Erythroblast (primary cell): ENCODE measurements at regions not wholly inside any gene's neighbourhood (a gene's known extent, or its start where the extent isn't known, plus 50 kb on each side); places are given as distances from the start of the nearest gene placed in this dataset.
A peak's percentile ranks its signal among the peaks of the same experiment; 100 is the strongest.
"Not testable (repeated sequence)": the region's sequence is repeated elsewhere in the genome, so short reads cannot be mapped to it uniquely, and the experiment has no call there.

Experiments
- DNase-seq, 2 experiments: peaks; one replicate each; lab custom pipeline; 2025; lab: John Stamatoyannopoulos, UW
- GATA1 ChIP-seq: IDR thresholded peaks from 2 replicates; pipeline ENCODE4 v1.6.1; 2011; ENCODE audit warnings: low read depth, mild to moderate bottlenecking, control low read depth, low read length, moderate library complexity
- POLR2A ChIP-seq: IDR thresholded peaks from 2 replicates; pipeline ENCODE4 v1.6.1; 2011; ENCODE audit warnings: mild to moderate bottlenecking, low read length

DNA sequence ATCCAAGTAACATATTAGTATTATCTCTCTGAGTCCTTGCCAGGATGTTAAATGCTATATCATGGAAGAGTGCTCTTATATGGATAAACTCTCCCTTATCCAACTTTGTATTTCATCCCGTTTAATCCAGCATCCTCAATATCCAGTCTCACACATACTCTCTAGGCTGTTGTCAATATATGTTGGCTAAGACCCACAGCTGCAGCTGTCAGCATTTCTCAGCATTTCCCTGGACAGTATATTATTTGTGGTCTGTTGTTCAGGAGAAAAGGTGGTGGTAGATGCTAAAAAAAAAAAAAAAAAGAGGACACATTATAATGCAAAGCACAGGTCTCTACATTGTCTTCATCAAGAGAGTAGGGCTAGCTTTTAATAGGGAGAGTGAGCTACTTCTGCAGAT is 1368.0 kb upstream of the ZEB2 start:
- TF ChIP-seq POLR2A = no peak
- TF ChIP-seq GATA1 = no peak
- no peak for DNase-seq

DNA sequence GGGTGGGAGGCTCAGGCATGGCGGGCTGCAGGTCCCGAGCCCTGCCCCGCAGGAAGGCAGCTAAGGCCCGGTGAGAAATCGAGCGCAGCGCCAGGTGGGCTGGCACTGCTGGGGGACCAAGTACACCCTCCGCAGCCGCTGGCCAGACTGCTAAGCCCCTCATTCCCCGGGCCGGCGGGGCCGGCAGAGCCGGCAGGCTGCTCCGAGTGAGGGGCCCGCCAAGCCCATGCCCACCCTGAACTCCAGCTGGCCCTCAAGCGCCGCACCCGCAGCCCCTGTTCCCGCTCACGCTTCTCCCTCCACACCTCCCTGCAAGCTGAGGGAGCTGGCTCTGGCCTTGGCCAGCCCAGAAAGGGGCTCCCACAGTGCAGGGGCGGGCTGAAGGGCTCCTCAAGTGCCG is 1361.1 kb upstream of the ZEB2 start:
- DNase-seq = not testable (repeated sequence)

DNA sequence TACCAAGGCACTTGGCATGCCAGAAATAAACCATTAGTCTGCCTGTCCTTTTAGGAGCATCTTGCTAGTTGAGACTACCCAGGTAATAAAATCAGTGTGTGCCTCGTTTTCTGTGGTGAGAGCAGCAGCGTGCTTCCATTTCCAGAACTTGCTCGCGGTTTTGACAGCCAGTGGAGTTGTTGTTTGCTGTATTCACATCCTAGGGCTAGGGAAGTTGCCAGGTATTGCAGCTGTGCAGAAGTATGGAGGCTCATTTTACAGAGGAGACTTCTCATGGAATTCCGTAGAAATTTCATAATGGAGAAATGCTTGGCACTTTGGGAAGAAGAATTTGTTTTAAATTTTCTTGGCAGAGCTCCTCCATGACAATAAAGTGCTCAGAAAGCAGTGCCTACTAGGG is 1355.1 kb upstream of the ZEB2 start:
- no peak for TF ChIP-seq POLR2A
- no peak for TF ChIP-seq GATA1
- no peak for DNase-seq

DNA sequence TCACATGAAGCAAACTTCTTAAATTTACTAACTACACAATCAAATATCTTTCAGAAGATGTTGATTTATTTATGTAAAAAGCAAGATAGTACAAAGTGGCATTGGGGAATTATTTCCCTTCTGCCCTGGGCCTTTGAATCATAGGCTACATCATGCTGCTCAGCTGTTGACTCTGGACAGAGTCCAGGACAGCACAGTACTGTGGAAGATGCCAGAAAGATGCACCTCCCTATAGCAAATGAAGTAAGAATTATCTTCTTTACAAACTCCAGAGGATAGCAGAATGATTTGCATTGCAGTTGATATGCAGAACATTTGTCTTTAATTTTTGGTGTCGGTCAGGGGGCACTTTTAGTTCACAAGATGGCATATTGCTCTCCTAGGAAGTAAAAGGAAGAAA is 1354.5 kb upstream of the ZEB2 start:
- TF ChIP-seq GATA1 = no peak
- no peak for TF ChIP-seq POLR2A
- DNase-seq = no peak

DNA sequence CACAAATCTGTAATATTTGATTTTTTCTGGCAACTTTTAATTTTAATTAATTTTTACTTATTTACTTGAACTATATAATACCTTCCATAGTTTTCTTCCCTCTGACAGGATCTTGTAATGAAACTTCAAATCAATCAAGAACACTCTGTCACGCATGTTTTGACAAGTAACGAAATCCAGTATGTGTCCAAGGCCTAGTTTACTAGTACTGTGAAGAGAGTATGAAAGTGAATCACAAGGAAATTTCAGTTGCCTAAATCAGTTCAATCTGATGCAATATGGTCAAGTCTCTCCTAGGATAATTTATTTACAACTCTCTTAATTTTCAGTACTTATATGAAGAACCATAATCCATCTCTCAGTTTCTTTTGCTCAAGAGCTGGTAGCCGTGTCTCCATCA is 1344.6 kb upstream of the ZEB2 start:
- DNase-seq = no peak
- TF ChIP-seq POLR2A = no peak

DNA sequence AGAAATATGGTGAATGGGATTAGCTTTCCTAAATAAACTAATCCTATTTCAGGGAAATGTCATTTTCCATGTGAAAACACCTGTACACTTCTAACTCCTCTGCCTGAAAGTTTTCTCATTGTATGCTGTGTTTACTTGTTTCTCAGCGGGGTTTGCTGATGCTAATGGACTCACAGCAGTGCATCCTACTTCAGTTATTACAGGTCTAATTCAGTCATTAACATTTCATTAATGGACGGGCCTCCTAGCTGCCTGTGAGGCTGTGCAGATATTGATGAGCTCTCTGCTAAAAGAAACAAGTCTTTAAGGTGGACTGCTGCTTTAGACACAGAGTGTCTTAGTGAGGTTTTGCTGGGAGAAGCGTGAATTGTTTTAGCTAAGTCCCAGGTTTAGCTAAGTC is 1342.0 kb upstream of the ZEB2 start:
- no peak for DNase-seq
- TF ChIP-seq GATA1 (no peak), POLR2A (no peak)

DNA sequence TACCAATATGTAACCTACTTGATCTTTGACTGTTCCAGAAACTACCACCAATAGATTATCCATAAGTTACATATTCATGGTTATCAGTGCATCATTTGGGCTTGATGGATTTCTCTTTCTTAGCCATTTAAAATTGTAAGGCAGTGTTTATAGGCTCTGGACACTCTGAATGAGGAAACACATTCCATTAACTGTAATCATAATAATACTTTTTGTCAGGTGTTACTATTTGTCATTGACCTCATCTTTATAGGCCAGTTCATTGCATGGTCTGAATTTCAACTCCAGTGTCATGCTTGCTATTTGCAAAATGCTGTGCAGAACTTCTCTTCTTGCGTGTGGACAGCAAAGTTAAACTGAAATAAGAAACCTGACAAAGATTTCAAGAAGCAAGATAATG is 1340.2 kb upstream of the ZEB2 start:
- no peak for DNase-seq
- TF ChIP-seq GATA1 = no peak
- TF ChIP-seq POLR2A = no peak

DNA sequence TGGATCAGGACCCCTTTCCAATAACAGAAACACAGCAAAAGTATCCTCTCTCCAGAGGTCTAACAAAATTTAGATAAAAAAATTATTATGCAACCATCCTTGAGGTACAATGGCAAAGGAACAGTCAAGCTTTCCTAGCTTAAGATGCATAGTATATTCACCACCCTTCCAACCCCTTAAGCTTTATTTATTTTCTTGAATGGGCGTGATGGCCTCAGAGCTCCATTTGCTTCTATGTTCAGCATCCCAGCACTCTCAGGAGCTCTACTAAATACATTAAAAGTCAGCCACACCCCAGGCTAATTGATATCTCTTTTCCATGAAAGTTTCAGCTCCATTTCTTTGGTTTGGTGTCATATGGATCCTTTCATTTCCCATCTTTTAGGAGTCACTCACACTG is 1335.2 kb upstream of the ZEB2 start:
- TF ChIP-seq GATA1 (no peak), POLR2A (no peak)
- DNase-seq = no peak

DNA sequence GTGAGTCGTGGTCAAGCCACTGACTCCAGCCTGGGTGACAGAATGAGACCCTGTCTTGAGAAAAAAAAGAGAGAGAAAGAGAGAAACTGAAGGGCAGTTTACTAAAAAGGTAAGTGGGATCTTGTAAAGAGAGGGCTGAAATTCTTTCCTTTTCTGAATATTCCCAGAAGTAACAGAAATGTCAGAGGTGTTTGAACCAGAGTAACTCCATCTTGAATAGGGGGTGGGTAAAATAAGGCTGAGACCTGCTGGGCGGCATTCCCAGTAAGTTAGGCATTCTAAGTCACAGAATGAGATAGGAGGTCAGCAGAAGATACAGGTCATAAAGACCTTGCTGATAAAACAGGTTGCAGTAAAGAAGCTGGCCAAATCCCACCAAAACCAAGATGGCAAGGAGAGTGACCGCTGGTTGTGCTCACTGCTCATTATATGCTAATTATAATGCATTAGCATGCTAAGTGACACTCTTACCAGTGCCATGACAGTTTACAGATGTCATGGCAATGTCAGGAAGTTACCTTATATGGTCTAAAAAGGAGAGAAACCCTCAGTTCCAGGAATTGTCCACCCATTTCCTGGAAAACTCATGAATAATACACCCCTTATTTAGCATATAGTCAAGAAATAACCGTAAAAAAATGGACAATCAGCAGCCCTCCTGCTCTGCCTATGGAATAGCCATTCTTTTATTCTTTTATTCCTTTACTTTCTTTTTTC is 1334.3 kb upstream of the ZEB2 start:
- DNase-seq = peak in 1 of 2 experiments; percentile 2
- TF ChIP-seq POLR2A (no peak), GATA1 (no peak)

DNA sequence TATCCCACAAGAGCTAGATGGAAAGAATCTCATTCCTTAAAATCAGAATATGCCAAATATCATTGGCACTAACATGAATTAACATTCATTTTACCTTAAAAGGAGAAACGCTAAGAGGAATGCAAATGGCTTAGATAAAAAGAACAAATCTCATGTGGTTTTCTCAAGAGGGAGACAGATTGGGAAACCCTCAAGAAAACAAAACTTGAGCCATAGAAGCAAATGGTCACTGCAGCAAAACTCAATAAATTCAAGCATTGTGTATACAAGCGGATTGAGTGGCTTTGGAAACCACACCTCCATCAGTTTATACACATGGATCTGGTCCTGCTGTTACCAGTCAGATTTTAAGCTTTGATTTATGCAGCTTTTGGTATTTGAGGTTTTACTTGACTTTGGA is 1331.8 kb upstream of the ZEB2 start:
- no peak for DNase-seq

DNA sequence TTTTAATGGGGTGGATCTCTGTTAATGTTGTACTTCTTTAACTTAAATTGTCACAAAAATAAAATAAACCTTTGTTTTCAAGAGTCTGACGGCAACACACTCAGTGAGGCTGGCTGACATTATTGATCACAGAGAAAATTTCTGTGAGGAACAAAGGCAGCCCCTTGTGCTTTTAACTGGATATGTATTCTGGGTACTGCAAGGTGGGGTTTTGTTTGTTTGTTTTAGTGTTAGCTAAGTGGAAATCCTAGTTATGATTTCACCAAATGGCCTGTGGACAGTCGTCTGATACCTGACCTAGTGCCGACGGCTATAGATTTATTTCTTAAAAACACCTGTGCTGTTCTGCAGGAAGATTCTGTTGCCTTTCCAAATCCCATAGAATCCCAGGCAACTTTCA is 1329.5 kb upstream of the ZEB2 start:
- no peak for TF ChIP-seq POLR2A
- DNase-seq = no peak

More for the DNA sequence above, 1331.8 kb upstream of the ZEB2 start:
- TF ChIP-seq GATA1 = no peak
- TF ChIP-seq POLR2A = no peak

DNA sequence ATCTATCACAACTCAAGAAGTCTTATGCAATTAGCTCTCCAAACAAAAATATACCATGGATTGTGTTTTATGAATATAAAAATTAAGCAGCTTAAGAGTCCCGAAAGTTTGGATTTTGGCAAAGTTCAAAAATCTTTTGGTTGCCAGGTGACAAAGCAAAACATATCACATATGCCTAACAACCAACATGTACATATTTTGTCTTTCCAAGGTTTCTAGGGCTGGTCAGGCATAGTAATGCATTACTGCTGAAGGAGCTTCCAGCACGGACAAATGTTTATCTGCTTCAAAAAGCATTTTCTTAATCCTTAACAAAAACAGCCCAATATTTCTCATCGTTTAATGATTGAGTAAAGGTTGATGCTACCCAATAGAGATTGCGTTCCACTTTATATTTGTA is 1327.1 kb upstream of the ZEB2 start:
- DNase-seq = no peak
- TF ChIP-seq GATA1 = no peak
- TF ChIP-seq POLR2A = no peak

DNA sequence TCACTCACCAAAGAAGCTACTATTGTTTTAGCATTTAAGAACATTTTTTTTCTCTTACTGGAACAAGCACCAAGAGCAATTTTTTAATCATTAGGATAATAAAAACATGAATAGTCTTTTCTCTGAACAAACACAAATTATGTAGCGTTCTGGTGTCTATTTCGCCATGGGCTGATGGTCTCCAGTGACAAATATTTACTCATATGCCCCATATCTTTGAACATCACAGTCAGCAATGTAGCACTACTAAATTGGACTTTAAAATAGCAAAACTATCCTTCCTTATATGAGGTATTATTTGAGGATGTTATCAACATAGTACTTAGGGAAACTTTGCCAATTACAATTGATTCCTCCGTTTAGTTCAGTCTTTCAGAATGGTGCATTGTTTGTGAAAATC is 1326.0 kb upstream of the ZEB2 start:
- no peak for DNase-seq
- TF ChIP-seq GATA1 = no peak
- no peak for TF ChIP-seq POLR2A

DNA sequence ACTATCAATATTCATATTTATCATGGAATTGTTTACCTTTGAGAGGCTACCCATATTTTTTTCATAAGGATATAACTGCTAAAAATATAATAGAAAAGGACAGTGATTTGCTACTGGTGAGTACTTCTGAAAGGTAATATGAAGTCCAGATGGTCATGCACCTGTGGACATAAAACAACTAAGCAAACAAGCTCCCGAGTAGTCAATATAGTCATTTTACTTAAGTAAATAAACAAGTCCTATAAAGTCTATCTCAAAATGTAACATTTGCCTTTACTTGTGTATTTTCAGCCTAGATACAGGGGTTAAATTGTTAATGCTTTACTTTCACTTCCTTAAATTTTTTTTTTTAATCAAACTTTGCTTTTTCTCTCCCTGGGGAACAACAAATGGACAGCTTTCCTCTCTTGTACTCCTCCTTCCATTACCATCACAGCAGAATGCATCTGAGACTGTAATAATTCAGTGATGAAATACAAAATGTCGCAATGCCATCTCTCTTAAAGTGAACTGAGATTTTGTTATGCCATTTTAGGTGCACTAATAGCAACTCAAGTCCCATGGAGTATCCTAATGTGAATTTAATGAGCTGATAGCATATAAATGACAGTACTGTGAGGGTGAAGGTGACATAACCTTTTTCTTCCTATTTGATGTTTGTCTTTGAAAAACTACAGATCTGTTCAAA is 1325.4 kb upstream of the ZEB2 start:
- TF ChIP-seq GATA1 (no peak), POLR2A (no peak)
- no peak for DNase-seq

DNA sequence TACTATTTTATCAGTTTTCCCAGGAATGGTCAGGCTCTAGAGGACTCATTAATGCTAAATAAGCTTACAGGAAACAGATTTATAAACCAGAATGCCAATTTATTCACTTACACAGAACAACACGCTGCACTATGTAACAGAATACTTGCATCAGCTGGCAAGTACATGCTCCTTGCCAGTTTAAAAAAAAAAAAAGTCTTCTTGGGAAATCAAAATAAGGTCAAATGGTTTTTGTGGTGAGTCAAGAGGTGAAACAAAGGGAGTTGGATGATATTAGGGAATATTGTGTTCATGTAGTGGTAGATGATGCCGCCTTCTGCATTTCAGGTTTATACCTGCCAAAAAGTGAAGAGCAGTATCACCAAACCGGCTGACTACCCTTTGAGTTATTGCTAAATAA is 1322.1 kb upstream of the ZEB2 start:
- DNase-seq = no peak

More for the DNA sequence above, 1322.1 kb upstream of the ZEB2 start:
- TF ChIP-seq GATA1 = no peak
- TF ChIP-seq POLR2A = no peak
